ENCODE measurements at regions not wholly inside any gene's neighbourhood (a gene's known extent, or its start where the extent isn't known, plus 50 kb on each side); places are given as distances from the start of the nearest gene placed in this dataset.
"Not testable (repeated sequence)": the region's sequence is repeated elsewhere in the genome, so short reads cannot be mapped to it uniquely, and the experiment has no call there.

DNA sequence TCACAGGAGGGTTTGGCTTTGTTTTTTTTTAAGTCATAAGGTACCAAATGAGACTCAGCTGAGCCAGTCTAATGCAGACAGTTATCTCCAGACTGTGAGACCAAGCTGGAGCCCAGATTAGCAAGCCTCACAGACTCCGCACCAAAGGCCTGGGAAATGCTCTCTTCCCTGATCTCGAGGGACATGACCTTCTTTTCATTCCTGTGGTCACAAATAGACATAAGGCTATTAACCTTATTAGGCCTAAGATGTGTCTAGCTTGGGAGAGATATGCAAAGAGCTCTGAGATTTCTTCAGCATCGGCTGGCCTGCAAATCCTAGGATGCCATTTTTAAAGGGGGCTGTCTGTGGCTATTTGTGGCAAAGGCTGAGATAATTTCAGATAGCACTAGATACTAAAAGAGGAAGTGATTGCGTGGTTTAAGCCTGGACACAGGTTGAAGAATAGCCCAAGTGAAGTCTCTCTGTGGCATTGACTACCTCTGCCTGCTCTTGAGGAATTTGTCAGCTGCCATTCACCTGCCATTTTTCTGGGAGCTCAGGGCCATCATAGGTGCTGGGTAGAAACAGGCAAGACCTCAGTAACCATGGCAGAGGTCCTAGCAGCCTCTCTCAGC, 301.3 kb downstream of the SIPA1L2 start:
- H3K4me3 Mint-ChIP-seq = no peak overlapping the region
- H3K4me1 Mint-ChIP-seq = no peaks in the 10 kb centered on the region
- peaks cover 6% of the 10 kb centered on the region for H3K27me3 Mint-ChIP-seq
- DNase-seq (no peak), ATAC-seq (ENCODE audit: low read depth) (no peak)
- H3K27ac Mint-ChIP-seq = no peak overlapping the region
- no peaks in the 10 kb centered on the region for H3K36me3 Mint-ChIP-seq
- peaks cover 4% of the 10 kb centered on the region for H3K9me3 Mint-ChIP-seq
- POLR2A ChIA-PET = no interaction called here

DNA sequence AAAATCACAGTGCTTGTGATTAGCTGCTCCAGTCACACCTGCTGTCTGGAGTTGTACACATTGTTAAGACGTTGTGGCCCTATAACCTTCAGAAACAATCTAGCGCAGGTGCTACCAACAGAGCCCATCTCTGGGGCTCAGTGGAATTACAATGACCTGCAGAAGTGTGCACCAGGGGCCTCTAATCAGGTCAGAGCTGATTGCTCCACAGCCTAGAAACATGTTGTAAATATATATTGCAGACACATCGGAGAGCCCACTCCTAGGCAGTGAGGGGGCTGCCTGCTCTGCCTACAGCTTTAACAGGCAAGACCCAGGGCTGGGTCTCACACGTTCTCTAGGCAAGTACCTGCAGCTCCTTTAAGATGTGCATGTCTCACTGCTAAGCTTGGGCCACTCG, 302.0 kb downstream of the SIPA1L2 start:
- POLR2A ChIA-PET = no interaction called here
- Mint-ChIP-seq H3K4me3 (no peak overlapping the region), H3K27me3 (peaks cover 7% of the 10 kb centered on the region), H3K4me1 (no peaks in the 10 kb centered on the region), H3K36me3 (no peaks in the 10 kb centered on the region), H3K27ac (no peak overlapping the region), H3K9me3 (peaks cover 3% of the 10 kb centered on the region)
- no peak for ATAC-seq (ENCODE audit: low read depth)
- DNase-seq = no peak

DNA sequence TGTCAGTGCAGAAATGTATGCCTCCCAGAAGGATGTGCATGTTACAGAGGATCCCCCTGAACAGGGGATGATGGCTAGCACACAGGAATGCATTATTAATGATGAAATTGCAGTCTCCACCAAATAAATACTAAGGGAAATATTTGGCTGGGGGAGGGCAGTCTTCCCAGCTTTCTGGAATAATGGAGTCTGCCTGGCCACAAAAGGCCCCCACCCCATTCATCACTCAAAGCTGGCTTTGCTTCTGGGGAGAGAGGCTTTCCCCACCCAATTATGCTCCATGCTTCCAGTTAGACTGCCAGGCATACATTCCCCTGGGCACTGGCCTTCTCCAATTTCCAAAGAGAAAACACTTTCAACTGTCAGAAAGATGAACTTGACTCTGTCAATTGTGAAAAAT, 302.7 kb downstream of the SIPA1L2 start:
- POLR2A ChIA-PET = no interaction called here
- Mint-ChIP-seq H3K9me3 (peaks cover 3% of the 10 kb centered on the region), H3K36me3 (no peaks in the 10 kb centered on the region), H3K27ac (no peak overlapping the region), H3K4me1 (no peaks in the 10 kb centered on the region), H3K4me3 (no peak overlapping the region), H3K27me3 (peaks cover 7% of the 10 kb centered on the region)
- no peak for ATAC-seq (ENCODE audit: low read depth)
- no peak for DNase-seq

DNA sequence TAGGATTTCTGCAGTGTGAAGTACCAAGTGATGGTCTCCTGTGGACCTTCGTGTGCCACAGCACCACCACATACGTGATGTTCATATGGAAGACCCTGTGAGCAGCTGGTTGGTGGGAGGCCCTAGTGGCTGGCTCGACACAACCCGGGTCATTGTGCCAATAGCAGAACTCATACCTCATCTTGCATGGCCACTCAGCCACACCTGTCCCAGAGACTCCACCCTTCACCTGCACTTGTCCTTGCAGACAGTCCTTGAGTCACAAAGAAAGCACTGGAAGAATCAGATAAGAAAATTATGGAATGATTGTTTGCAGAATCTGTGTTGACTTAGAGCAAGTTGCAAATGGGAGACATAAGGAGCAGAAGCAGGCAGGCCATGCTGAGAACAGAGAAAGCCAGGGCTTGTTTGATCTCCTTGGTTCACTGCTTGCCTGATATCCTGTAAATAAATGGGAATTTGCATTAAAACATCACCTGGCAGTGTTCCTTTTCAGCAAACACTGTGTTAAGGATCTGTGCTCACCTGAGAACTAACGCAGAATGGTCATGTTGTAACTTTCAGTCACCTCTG, 307.7 kb downstream of the SIPA1L2 start:
- H3K4me1 Mint-ChIP-seq = no peaks in the 10 kb centered on the region
- H3K27ac Mint-ChIP-seq = no peak overlapping the region
- ATAC-seq (ENCODE audit: low read depth) (no peak), DNase-seq (no peak)
- peaks cover 9% of the 10 kb centered on the region for H3K27me3 Mint-ChIP-seq
- no peaks in the 10 kb centered on the region for H3K36me3 Mint-ChIP-seq
- POLR2A ChIA-PET = no interaction called here
- no peak overlapping the region for H3K4me3 Mint-ChIP-seq
- no peaks in the 10 kb centered on the region for H3K9me3 Mint-ChIP-seq

DNA sequence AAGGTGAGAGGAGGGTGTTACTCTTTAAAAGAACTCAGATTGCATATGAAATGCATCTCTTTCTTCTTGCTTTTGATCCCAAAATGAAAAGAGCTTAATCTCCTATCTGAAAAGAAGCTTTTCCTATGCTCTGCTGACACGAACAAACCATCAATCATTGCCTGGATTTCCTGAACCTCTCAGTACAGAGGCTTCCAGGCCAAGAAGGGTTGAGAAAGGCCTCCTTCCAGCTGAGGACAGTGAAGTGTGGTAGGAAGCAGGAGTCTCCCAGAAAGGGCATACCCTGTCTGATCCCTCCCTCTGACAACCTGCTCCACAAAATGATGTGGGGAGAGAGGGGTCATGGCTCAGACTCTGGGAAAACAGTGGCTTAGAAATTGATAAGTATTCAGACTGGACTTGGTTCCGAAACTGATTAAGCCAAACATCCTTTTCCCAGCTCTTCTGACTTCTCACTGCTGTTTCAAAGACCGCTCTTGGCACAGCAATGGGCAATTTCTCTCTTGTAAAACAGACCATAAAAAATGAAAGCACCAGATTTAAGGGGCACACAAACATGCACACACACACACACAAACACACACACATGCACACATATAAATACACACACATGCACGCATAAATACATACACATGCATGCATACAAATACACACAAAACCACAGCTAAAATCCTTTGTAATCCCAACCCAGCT, 310.3 kb downstream of the SIPA1L2 start:
- Mint-ChIP-seq H3K36me3 (no peaks in the 10 kb centered on the region), H3K27me3 (peaks cover 9% of the 10 kb centered on the region), H3K4me1 (no peaks in the 10 kb centered on the region), H3K4me3 (no peak overlapping the region), H3K9me3 (no peaks in the 10 kb centered on the region), H3K27ac (no peak overlapping the region)
- DNase-seq (no peak), ATAC-seq (ENCODE audit: low read depth) (no peak)
- POLR2A ChIA-PET = no interaction called here

DNA sequence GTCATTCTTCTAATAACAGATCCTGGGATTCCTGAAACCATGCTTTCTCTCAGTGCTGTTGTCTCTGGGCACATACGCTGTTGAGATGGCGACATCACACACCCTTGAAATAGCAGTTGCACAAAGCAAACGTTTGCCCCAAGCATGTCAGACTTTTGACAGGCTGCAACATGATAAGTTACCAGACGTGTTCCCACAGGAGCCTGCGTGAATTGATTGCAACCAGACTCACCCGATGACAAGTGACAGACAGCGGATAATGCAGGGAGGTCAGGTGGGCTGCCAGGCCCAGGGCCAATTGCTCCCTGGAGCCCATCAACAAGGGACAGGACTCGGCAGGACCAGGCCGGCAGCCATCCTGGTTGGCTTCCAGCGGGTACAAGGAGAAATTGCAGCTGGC, 310.9 kb downstream of the SIPA1L2 start:
- no peak for ATAC-seq (ENCODE audit: low read depth)
- Mint-ChIP-seq H3K4me3 (no peak overlapping the region), H3K9me3 (no peaks in the 10 kb centered on the region), H3K27me3 (peaks cover 9% of the 10 kb centered on the region), H3K36me3 (no peaks in the 10 kb centered on the region), H3K27ac (no peak overlapping the region), H3K4me1 (no peaks in the 10 kb centered on the region)
- POLR2A ChIA-PET = no interaction called here
- DNase-seq = no peak

DNA sequence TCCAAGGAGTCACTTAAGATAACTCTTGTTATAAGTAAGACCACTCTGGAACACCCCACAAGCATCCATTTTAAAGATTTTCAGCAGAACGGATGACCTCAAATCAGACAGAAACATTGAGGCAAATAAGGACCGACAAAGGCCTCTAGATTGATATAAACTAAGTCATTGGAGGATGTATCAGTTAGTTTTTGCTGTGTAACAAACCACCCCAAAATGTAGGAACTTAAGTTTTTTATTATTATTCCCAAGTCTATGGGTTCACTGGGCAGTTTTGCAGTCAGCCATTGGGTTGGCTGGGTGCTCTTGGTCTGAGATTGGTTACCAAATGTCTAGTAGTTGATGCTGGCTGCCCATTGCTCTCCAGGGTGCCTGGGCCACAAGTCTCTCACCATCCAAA, 311.8 kb downstream of the SIPA1L2 start:
- Mint-ChIP-seq H3K27me3 (peaks cover 3% of the 10 kb centered on the region), H3K9me3 (peaks cover 3% of the 10 kb centered on the region), H3K27ac (no peak overlapping the region), H3K4me1 (no peaks in the 10 kb centered on the region), H3K4me3 (no peak overlapping the region), H3K36me3 (no peaks in the 10 kb centered on the region)
- ATAC-seq (ENCODE audit: low read depth) = no peak
- no peak for DNase-seq
- POLR2A ChIA-PET = no interaction called here

DNA sequence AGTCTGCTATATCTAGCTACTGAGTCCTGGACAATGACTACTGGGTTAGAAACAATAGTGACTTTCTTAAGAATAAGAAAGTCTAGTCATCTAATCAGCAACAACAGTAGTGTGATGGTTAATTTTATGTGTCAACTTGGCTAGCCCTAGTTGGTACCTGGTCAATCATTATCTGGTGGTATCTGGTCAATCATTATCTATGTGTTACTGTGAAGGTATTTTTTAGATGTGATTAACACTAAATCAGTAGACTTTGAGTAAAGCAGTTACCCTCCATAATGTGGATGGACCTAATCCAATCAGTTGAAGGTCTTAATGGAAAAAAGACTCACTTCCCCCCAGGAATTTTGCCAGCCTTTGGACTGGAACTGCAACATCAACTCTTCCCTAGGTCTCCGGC, 312.6 kb downstream of the SIPA1L2 start:
- Mint-ChIP-seq H3K27ac (no peak overlapping the region), H3K27me3 (peaks cover 2% of the 10 kb centered on the region), H3K4me3 (no peak overlapping the region), H3K4me1 (no peaks in the 10 kb centered on the region), H3K9me3 (peaks cover 3% of the 10 kb centered on the region), H3K36me3 (no peaks in the 10 kb centered on the region)
- DNase-seq (no peak), ATAC-seq (ENCODE audit: low read depth) (no peak)
- POLR2A ChIA-PET = no interaction called here

DNA sequence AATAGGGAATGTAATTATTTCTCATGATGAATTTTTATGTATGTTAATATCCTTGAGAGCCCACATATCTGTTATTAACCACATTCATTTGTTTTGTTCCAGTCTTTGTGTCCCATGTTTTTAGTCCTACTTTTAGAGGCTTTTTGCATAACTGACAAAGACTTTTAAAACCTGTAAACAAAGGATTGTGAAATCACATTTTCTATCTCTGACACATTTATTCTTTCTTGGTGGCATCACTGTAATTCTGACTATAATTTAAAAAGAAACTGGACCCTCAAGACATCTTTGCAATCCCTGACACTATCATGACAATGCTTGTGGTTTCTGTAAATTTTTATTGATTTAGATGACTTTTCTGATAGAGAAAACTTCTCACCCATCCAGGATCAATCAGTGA, 313.1 kb downstream of the SIPA1L2 start:
- POLR2A ChIA-PET = no interaction called here
- no peak for DNase-seq
- H3K4me3 Mint-ChIP-seq = no peak overlapping the region
- peaks cover 2% of the 10 kb centered on the region for H3K27me3 Mint-ChIP-seq
- peaks cover 3% of the 10 kb centered on the region for H3K9me3 Mint-ChIP-seq
- ATAC-seq (ENCODE audit: low read depth) = no peak
- no peak overlapping the region for H3K27ac Mint-ChIP-seq
- H3K36me3 Mint-ChIP-seq = no peaks in the 10 kb centered on the region
- no peaks in the 10 kb centered on the region for H3K4me1 Mint-ChIP-seq

DNA sequence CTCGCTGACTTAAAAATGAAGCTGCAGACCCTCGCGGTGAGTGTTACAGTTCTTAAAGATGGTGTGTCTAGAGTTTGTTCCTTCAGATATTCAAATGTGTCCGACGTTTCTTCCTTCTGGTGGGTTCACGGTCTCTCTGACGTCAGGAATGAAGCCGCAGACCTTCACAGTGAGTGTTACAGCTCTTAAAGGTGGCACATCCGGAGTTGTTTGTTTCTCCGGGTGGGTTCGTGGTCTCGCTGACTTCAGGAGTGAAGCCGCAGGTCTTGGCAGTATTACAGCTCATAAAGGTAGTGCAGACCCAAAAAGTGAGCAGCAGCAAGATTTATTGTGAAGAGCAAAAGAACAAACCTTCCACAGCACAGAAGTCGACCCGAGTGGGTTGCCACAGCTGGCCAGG, 316.1 kb downstream of the SIPA1L2 start:
- H3K27ac Mint-ChIP-seq; H3K4me1 Mint-ChIP-seq; H3K9me3 Mint-ChIP-seq; DNase-seq; H3K4me3 Mint-ChIP-seq; ATAC-seq (ENCODE audit: low read depth); H3K36me3 Mint-ChIP-seq; POLR2A ChIA-PET; H3K27me3 Mint-ChIP-seq: not testable (repeated sequence)

DNA sequence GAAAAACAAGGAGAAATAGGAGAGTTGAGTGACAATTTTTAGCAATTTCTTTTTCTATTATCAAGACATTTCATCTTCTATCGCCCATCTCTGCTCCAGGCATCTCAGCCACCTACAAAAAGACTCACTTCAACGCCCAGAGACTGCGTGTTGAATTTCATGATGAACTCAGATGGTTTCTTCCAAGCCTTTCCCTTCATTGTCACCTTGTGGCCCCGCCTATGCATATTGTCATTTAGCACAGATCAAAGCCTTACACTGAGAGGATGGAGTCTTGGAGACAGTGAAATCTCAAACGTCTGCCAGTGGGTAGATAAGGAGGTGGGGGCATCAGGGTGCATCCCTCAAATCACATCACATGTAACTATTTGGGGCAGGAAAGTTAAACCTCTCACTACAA, 319.4 kb downstream of the SIPA1L2 start:
- POLR2A ChIA-PET = no interaction called here
- Mint-ChIP-seq H3K4me3 (no peak overlapping the region), H3K27ac (no peak overlapping the region), H3K9me3 (peaks cover 3% of the 10 kb centered on the region), H3K36me3 (no peaks in the 10 kb centered on the region), H3K27me3 (peaks cover 10% of the 10 kb centered on the region), H3K4me1 (no peaks in the 10 kb centered on the region)
- no peak for DNase-seq
- ATAC-seq (ENCODE audit: low read depth) = no peak

DNA sequence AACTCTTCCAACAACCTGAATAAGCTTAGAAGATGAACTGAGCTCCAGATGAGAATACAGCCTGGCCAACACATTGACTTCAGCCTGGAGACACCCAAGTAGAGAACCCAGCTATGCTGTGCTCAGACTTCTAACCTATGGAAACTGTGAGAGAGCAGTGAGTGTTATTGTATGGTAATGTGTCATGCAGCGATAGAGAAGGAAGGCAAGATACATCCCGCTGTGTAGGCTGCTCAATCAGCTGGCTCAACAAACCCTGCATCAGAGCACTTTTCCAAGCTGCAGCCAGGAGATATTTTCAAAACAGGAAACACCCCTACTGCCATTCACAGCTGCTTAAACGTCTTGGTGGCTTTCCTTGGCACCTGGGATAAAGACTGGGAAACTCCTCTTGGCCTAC, 321.3 kb downstream of the SIPA1L2 start:
- no peak overlapping the region for H3K27ac Mint-ChIP-seq
- ATAC-seq (ENCODE audit: low read depth) (no peak), DNase-seq (no peak)
- H3K27me3 Mint-ChIP-seq = peaks cover 14% of the 10 kb centered on the region
- H3K36me3 Mint-ChIP-seq = no peaks in the 10 kb centered on the region
- H3K4me3 Mint-ChIP-seq = no peak overlapping the region
- POLR2A ChIA-PET = no interaction called here
- no peaks in the 10 kb centered on the region for H3K9me3 Mint-ChIP-seq
- no peaks in the 10 kb centered on the region for H3K4me1 Mint-ChIP-seq

DNA sequence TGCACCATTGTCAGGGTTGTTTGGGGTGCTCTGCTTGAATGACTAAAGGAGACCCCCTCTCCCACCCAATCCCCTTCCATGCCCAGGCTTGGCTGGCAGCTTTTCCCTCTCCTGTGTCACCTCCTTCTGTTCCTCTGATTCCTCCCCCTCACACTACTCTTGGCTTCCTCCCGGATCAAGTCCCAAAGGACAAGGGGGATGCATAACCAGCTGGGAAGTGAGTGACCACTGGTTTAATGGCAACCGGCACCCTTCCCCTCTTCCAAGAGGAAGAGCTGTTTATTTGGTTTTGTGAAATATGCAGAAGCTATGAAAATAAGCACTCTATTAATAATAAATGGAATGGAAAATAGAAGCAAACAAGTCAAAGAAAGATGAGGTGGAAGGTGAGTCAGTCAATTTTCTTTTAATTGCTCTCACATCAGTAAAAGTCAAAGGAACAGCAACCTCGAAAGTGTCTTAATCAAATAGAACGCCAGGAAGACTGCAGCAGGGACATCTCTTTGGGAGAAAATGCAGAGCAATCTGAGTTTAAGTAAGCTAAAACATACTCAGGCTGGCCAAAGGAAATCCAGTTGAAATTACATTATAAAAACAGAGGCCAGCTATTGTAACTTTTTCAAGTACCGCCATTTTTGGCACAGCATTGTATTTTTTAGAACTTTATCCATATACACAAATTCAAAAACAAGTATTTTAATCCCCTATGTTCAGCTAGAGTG, 322.5 kb downstream of the SIPA1L2 start:
- H3K36me3 Mint-ChIP-seq = no peaks in the 10 kb centered on the region
- H3K4me3 Mint-ChIP-seq = no peak overlapping the region
- peaks cover 16% of the 10 kb centered on the region for H3K27me3 Mint-ChIP-seq
- no peaks in the 10 kb centered on the region for H3K9me3 Mint-ChIP-seq
- H3K27ac Mint-ChIP-seq = no peak overlapping the region
- DNase-seq (no peak), ATAC-seq (ENCODE audit: low read depth) (no peak)
- H3K4me1 Mint-ChIP-seq = no peaks in the 10 kb centered on the region
- POLR2A ChIA-PET = interaction anchor here (0.6 kb wide), 1 partner anchor 277 kb away, joined by 3 read pairs; no protein-coding TSS in a partner anchor

Data from activated naive CD8-positive, alpha-beta T cell treated with anti-CD3 and anti-CD28 coated beads, Interleukin-2, amount 10 ng/mL, durations not matched to agents 7 days and 5 days (primary cell).